Smooth muscle cell (in vitro differentiated cells): ENCODE measurements at regions not wholly inside any gene's neighbourhood (a gene's known extent, or its start where the extent isn't known, plus 50 kb on each side); places are given as distances from the start of the nearest gene placed in this dataset.

Experiments
- DNase-seq: peaks from one replicate; lab custom pipeline; 2025; ENCODE audit not compliant: unreplicated experiment; lab: John Stamatoyannopoulos, UW
- H2AFZ ChIP-seq: fragments of 200-600 bp; sonication (generic); 2 replicates; pipeline ENCODE4 v1.6.0; 2016; ENCODE audit warnings: antibody characterized with exemption, low read depth, mild to moderate bottlenecking
- H3F3A ChIP-seq: fragments of 200-600 bp; sonication (generic); 2 replicates; pipeline ENCODE4 v1.6.0; 2017; ENCODE audit warnings: antibody characterized with exemption, low read depth
- H3K27ac ChIP-seq: fragments of 200-600 bp; sonication (generic); 2 replicates; pipeline ENCODE4 v1.5.1; 2016; ENCODE audit warnings: low read depth, mild to moderate bottlenecking
- H3K27me3 ChIP-seq: fragments of 200-600 bp; sonication (generic); 2 replicates; pipeline ENCODE4 v1.6.1; 2016; ENCODE audit warnings: low read depth, mild to moderate bottlenecking
- H3K36me3 ChIP-seq: fragments of 200-600 bp; sonication (generic); 2 replicates; pipeline ENCODE4 v1.5.1; 2016; ENCODE audit warnings: low read depth
- H3K4me1 ChIP-seq: fragments of 200-600 bp; sonication (generic); 2 replicates; pipeline ENCODE4 v1.5.1; 2016; ENCODE audit warnings: low read depth
- H3K4me2 ChIP-seq: fragments of 200-600 bp; sonication (generic); 2 replicates; pipeline ENCODE4 v1.6.0; 2016; ENCODE audit warnings: mild to moderate bottlenecking
- H3K4me3 ChIP-seq: fragments of 200-600 bp; sonication (generic); 2 replicates; pipeline ENCODE4 v1.5.1; 2016; ENCODE audit warnings: mild to moderate bottlenecking
- H3K79me2 ChIP-seq: fragments of 200-600 bp; sonication (generic); 2 replicates; pipeline ENCODE4 v1.6.0; 2016; ENCODE audit warnings: low read depth, mild to moderate bottlenecking
- H3K9ac ChIP-seq: fragments of 200-600 bp; sonication (generic); 2 replicates; pipeline ENCODE4 v1.6.0; 2016; ENCODE audit warnings: low read depth
- H3K9me3 ChIP-seq: fragments of 200-600 bp; sonication (generic); replicated peaks from 2 replicates; pipeline ENCODE4 v1.5.1; 2016; ENCODE audit warnings: low read depth
- H4K20me1 ChIP-seq: fragments of 200-600 bp; sonication (generic); 2 replicates; pipeline ENCODE4 v1.6.0; 2016; ENCODE audit warnings: low read depth
- CTCF ChIP-seq: fragments of 200-600 bp; sonication (generic); IDR thresholded peaks from 2 replicates; pipeline ENCODE4 v1.5.1; 2017; ENCODE audit warnings: borderline replicate concordance, mild to moderate bottlenecking, antibody characterized with exemption; ENCODE audit not compliant: insufficient read depth, poor library complexity, severe bottlenecking
- WGBS: methylation state at CpG from one replicate; pipeline ENCODE4 v1.1.7; 2016; ENCODE audit warnings: low lambda C conversion rate; 5-methylcytosine and 5-hydroxymethylcytosine counted together

GRCh38 chr1:166700696-166701095 lies 138.6 kb upstream of the POGK start:
- Histone ChIP-seq H3K79me2 (no peaks in the 10 kb centered on the region), H3K27me3 (no peaks in the 10 kb centered on the region), H3F3A (no peaks in the 10 kb centered on the region), H3K36me3 (no peaks in the 10 kb centered on the region), H3K27ac (no peak overlapping the region), H3K4me3 (no peak overlapping the region), H3K4me2 (no peak overlapping the region), H3K9ac (no peak overlapping the region), H2AFZ (no peak overlapping the region), H3K4me1 (no peaks in the 10 kb centered on the region), H4K20me1 (no peaks in the 10 kb centered on the region), H3K9me3 (no peaks in the 10 kb centered on the region)
- WGBS: 70% methylated on average over 4 of the region's 4 CpGs
- TF ChIP-seq CTCF: no peak
- no peak for DNase-seq

GRCh38 chr1:166701603-166702100 lies 137.6 kb upstream of the POGK start:
- H3K9me3 ChIP-seq: no peaks in the 10 kb centered on the region
- no peaks in the 10 kb centered on the region for H3K36me3 ChIP-seq
- H4K20me1 ChIP-seq: no peaks in the 10 kb centered on the region
- no peak overlapping the region for H3K27ac ChIP-seq
- no peak for DNase-seq
- H3K79me2 ChIP-seq: no peaks in the 10 kb centered on the region
- no peaks in the 10 kb centered on the region for H3K27me3 ChIP-seq
- 44% methylated on average over 1 of the region's 1 CpG for WGBS
- no peaks in the 10 kb centered on the region for H3F3A ChIP-seq
- H3K9ac ChIP-seq: no peak overlapping the region
- H3K4me2 ChIP-seq: no peak overlapping the region
- H3K4me1 ChIP-seq: no peaks in the 10 kb centered on the region
- no peak overlapping the region for H3K4me3 ChIP-seq
- H2AFZ ChIP-seq: no peak overlapping the region
- no peak for TF ChIP-seq CTCF

- Histone ChIP-seq H3K27me3 (no peaks in the 10 kb centered on the region), H3K9me3 (no peaks in the 10 kb centered on the region), H3K9ac (no peak overlapping the region), H4K20me1 (no peaks in the 10 kb centered on the region), H2AFZ (no peak overlapping the region), H3F3A (no peaks in the 10 kb centered on the region), H3K4me2 (no peak overlapping the region), H3K4me1 (no peaks in the 10 kb centered on the region), H3K27ac (no peak overlapping the region), H3K36me3 (no peaks in the 10 kb centered on the region), H3K4me3 (no peak overlapping the region), H3K79me2 (no peaks in the 10 kb centered on the region)
- WGBS: 93% methylated on average over 2 of the region's 2 CpGs
- no peak for DNase-seq
- TF ChIP-seq CTCF: no peak
Observed at GRCh38 chr1:166703141-166703540, 136.1 kb upstream of the POGK start.

- 70% methylated on average over 4 of the region's 4 CpGs for WGBS
- no peak for TF ChIP-seq CTCF
Observed at GRCh38 chr1:166703726-166704462, 135.4 kb upstream of the POGK start.

More at GRCh38 chr1:166703726-166704462, 135.4 kb upstream of the POGK start:
- no peaks in the 10 kb centered on the region for H3K9me3 ChIP-seq
- H4K20me1 ChIP-seq: no peaks in the 10 kb centered on the region
- H3K9ac ChIP-seq: no peak overlapping the region
- no peaks in the 10 kb centered on the region for H3K36me3 ChIP-seq
- no peaks in the 10 kb centered on the region for H3K79me2 ChIP-seq
- no peaks in the 10 kb centered on the region for H3K4me1 ChIP-seq
- DNase-seq: no peak
- no peak overlapping the region for H3K27ac ChIP-seq
- no peak overlapping the region for H3K4me2 ChIP-seq
- no peak overlapping the region for H3K4me3 ChIP-seq
- H2AFZ ChIP-seq: no peak overlapping the region
- no peaks in the 10 kb centered on the region for H3F3A ChIP-seq
- no peaks in the 10 kb centered on the region for H3K27me3 ChIP-seq
